ENCODE measurements at regions not wholly inside any gene's neighbourhood (a gene's known extent, or its start where the extent isn't known, plus 50 kb on each side); places are given as distances from the start of the nearest gene placed in this dataset.

DNA sequence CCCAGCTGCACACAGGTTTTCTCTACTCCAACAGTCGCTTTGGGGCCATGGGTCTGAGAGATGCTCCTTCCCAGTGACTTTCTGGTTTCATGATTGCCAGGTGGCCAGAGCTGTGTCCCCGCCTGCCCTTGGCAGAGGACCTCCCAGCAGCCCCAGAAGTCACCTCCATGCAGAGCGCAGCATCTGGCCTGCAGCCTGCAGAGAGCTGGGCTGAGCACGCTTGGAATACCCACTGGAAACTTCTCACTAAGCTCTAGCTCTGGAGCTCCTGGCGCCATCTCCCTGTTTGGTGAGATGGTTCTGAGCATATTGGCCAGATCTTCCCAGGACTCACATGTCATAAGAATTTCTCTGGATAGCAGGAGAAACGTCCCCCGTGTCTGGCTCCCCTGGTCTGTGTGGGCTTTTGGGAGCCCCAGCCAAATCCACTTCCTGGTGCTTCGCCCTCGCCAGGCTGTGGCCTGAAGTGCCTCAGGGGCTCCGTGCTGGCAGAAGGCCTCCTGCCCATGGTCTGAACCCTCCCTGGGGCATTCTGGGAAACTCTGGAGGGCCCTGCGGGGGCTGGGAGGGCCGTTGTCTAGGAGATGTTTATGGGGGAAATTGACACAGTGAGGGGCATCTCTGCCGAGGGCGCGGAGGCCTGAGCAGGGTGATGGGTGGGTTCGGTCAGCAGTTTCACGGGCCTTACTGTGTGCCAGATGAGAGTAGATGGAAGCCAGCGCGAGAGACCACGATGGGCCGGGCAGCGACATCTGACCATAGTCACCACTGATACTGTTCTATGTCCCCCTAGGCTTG lies 73.2 kb upstream of the CIBAR2 start:
- H2BK120ac ChIP-seq (ENCODE audit: insufficient read depth, low read length, poor library complexity) = no peak overlapping the region
- H3K9me3 ChIP-seq (ENCODE audit: insufficient read depth, low read depth, low read length) = peaks cover 14% of the 10 kb centered on the region
- H2AFZ ChIP-seq (ENCODE audit: insufficient read depth, low read length, poor library complexity) = no peak overlapping the region
- H3K18ac ChIP-seq (ENCODE audit: low read length) = no peak overlapping the region
- peaks cover 12 to 20% of the 10 kb centered on the region in 2 experiments for H3K36me3 ChIP-seq (ENCODE audit: control insufficient read depth in 1 of 2, insufficient read depth in 2 of 2, low read length in 2 of 2)
- H3K79me2 ChIP-seq (ENCODE audit: control insufficient read depth, insufficient read depth, low read length, poor library complexity) = no peaks in the 10 kb centered on the region
- no peak overlapping the region for H3K4ac ChIP-seq (ENCODE audit: low read depth, low read length)
- no peak overlapping the region for H3K9ac ChIP-seq (ENCODE audit: low read length)
- no peak overlapping the region for H2BK5ac ChIP-seq (ENCODE audit: low read depth, low read length, poor library complexity)
- H4K91ac ChIP-seq (ENCODE audit: low read depth, low read length) = no peak overlapping the region
- H3K79me1 ChIP-seq (ENCODE audit: low read length) = peaks cover 6% of the 10 kb centered on the region
- WGBS (ENCODE audit: extremely low coverage, insufficient coverage, insufficient read length) = no CpG with 5 or more reads among the region's 22 CpGs
- no peak overlapping the region for H4K12ac ChIP-seq (ENCODE audit: low read depth, low read length)
- H3K4me1 ChIP-seq (ENCODE audit: control insufficient read depth in 1 of 2, insufficient read depth in 2 of 2, low read length in 2 of 2) = peaks cover 11 to 12% of the 10 kb centered on the region in 2 experiments
- H3K27ac ChIP-seq (ENCODE audit: low read depth, low read length) = no peak overlapping the region
- no peak overlapping the region for H3K14ac ChIP-seq (ENCODE audit: low read length)
- H2BK12ac ChIP-seq (ENCODE audit: low read length) = no peak overlapping the region
- no peak overlapping the region for H3K4me2 ChIP-seq (ENCODE audit: low read length)
- no peak overlapping the region for H3K4me3 ChIP-seq (ENCODE audit: low read depth, low read length)
- H2AK5ac ChIP-seq (ENCODE audit: low read length) = peak overlapping the region; percentile 58
- DNase-seq = no peak
- H3K27me3 ChIP-seq (ENCODE audit: insufficient read depth, low read length) = no peaks in the 10 kb centered on the region
- no peak overlapping the region for H3K23ac ChIP-seq (ENCODE audit: low read length)
- H4K8ac ChIP-seq (ENCODE audit: low read depth, low read length) = no peak overlapping the region

DNA sequence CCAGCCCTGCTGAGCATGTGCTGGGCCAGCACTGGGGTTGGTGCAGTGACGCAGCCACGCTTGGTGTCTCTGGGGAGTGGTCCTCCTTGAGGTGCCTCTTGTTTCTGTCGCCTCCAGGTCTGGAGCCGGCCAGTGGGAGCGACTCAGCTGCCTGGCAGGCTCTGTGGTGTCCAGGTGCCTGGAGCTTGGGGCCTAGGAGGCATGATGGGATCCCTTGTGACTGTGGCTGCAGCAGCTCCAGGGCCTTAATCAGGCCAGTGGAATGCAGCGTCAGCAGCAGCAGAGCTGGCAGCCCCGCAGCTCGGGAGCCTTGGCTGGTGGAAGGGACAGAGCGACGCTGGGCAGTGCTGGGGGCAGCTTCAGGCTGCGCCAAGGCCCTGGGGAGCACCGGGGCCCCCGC lies 74.7 kb upstream of the CIBAR2 start:
- Histone ChIP-seq H3K4ac (ENCODE audit: low read depth, low read length) (no peak overlapping the region), H3K9me3 (ENCODE audit: insufficient read depth, low read depth, low read length) (peaks cover 14% of the 10 kb centered on the region)
- WGBS (ENCODE audit: extremely low coverage, insufficient coverage, insufficient read length) = no CpG with 5 or more reads among the region's 13 CpGs

DNA sequence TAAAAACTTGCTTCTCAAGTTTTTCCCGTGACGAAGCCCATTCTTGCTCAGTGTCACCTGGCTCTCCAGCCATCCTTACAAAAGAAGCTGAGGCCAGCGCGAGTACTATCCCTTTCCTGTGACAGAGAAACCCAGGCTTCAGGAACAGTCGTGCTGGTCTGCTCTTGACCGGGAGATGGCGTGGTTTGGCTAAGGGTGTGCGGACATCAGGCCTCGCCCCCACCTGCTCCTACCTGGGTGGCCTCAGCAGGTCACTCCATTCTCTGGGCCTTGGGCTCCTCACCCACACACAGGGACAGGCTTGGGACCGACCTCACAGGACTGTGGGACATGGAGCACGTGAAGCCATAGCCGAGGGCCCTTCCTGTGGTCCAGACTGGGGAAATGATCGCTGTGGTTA lies 75.2 kb upstream of the CIBAR2 start:
- H2BK120ac ChIP-seq (ENCODE audit: insufficient read depth, low read length, poor library complexity) = no peak overlapping the region
- H2BK5ac ChIP-seq (ENCODE audit: low read depth, low read length, poor library complexity) = peak overlapping the region; percentile 8
- H2BK12ac ChIP-seq (ENCODE audit: low read length) = peak overlapping the region; percentile 5
- H3K4ac ChIP-seq (ENCODE audit: low read depth, low read length) = no peak overlapping the region
- DNase-seq = no peak
- no peaks in the 10 kb centered on the region for H3K27me3 ChIP-seq (ENCODE audit: insufficient read depth, low read length)
- H4K91ac ChIP-seq (ENCODE audit: low read depth, low read length) = peak overlapping the region; percentile 16
- H3K14ac ChIP-seq (ENCODE audit: low read length) = no peak overlapping the region
- no peak overlapping the region for H3K23ac ChIP-seq (ENCODE audit: low read length)
- H3K9ac ChIP-seq (ENCODE audit: low read length) = no peak overlapping the region
- peaks cover 12 to 20% of the 10 kb centered on the region in 2 experiments for H3K36me3 ChIP-seq (ENCODE audit: control insufficient read depth in 1 of 2, insufficient read depth in 2 of 2, low read length in 2 of 2)
- no peak overlapping the region for H2AK5ac ChIP-seq (ENCODE audit: low read length)
- peak overlapping the region; percentile 44 for H3K27ac ChIP-seq (ENCODE audit: low read depth, low read length)
- no peak overlapping the region for H4K8ac ChIP-seq (ENCODE audit: low read depth, low read length)
- no CpG with 5 or more reads among the region's 13 CpGs for WGBS (ENCODE audit: extremely low coverage, insufficient coverage, insufficient read length)
- no peak overlapping the region for H4K12ac ChIP-seq (ENCODE audit: low read depth, low read length)
- no peak overlapping the region for H3K4me3 ChIP-seq (ENCODE audit: low read depth, low read length)
- peak overlapping the region; percentile 31 for H3K18ac ChIP-seq (ENCODE audit: low read length)
- no peak overlapping the region for H3K4me2 ChIP-seq (ENCODE audit: low read length)
- H3K79me1 ChIP-seq (ENCODE audit: low read length) = peaks cover 6% of the 10 kb centered on the region
- peaks cover 14% of the 10 kb centered on the region for H3K9me3 ChIP-seq (ENCODE audit: insufficient read depth, low read depth, low read length)
- no peaks in the 10 kb centered on the region for H3K79me2 ChIP-seq (ENCODE audit: control insufficient read depth, insufficient read depth, low read length, poor library complexity)
- H2AFZ ChIP-seq (ENCODE audit: insufficient read depth, low read length, poor library complexity) = no peak overlapping the region
- H3K4me1 ChIP-seq (ENCODE audit: control insufficient read depth in 1 of 2, insufficient read depth in 2 of 2, low read length in 2 of 2) = peaks cover 11 to 12% of the 10 kb centered on the region in 2 experiments

More for the DNA sequence above, 74.7 kb upstream of the CIBAR2 start:
- Histone ChIP-seq H3K23ac (ENCODE audit: low read length) (no peak overlapping the region), H2BK120ac (ENCODE audit: insufficient read depth, low read length, poor library complexity) (peak overlapping the region; percentile 6), H3K14ac (ENCODE audit: low read length) (no peak overlapping the region), H3K4me3 (ENCODE audit: low read depth, low read length) (no peak overlapping the region), H3K79me1 (ENCODE audit: low read length) (peaks cover 6% of the 10 kb centered on the region), H3K79me2 (ENCODE audit: control insufficient read depth, insufficient read depth, low read length, poor library complexity) (no peaks in the 10 kb centered on the region), H3K4me2 (ENCODE audit: low read length) (no peak overlapping the region), H4K91ac (ENCODE audit: low read depth, low read length) (peak overlapping the region; percentile 6), H4K8ac (ENCODE audit: low read depth, low read length) (peak overlapping the region; percentile 41), H2BK12ac (ENCODE audit: low read length) (peak overlapping the region; percentile 1), H4K12ac (ENCODE audit: low read depth, low read length) (no peak overlapping the region), H3K18ac (ENCODE audit: low read length) (peak overlapping the region; percentile 0), H3K36me3 (ENCODE audit: control insufficient read depth in 1 of 2, insufficient read depth in 2 of 2, low read length in 2 of 2) (peaks cover 12 to 20% of the 10 kb centered on the region in 2 experiments), H2AK5ac (ENCODE audit: low read length) (no peak overlapping the region), H2BK5ac (ENCODE audit: low read depth, low read length, poor library complexity) (peak overlapping the region; percentile 2), H3K27ac (ENCODE audit: low read depth, low read length) (peak overlapping the region; percentile 44), H3K4me1 (ENCODE audit: control insufficient read depth in 1 of 2, insufficient read depth in 2 of 2, low read length in 2 of 2) (peaks cover 11 to 12% of the 10 kb centered on the region in 2 experiments), H3K9ac (ENCODE audit: low read length) (no peak overlapping the region), H2AFZ (ENCODE audit: insufficient read depth, low read length, poor library complexity) (no peak overlapping the region), H3K27me3 (ENCODE audit: insufficient read depth, low read length) (no peaks in the 10 kb centered on the region)
- peak; percentile 63 to 69 for DNase-seq

DNA sequence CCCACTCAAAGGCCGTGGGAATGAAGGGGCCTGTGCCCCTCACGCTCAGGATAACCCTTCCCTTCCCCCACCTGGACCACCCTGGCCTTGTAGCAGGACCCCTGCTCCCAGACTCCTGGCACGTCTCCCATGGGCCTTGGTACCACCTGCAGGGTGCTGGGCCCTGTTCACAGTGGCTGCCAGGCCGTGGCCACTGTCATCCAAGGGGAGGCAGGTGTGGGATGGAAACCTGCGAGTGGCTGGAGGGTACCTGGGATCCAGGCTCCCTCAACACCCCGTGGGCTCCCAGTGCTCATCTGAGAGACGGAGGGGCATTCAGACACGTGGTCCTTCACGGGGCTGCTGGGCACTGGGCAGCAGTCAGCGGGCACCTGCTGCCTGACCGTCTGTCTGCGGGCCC lies 75.6 kb upstream of the CIBAR2 start:
- H3K27ac ChIP-seq (ENCODE audit: low read depth, low read length) = no peak overlapping the region
- H4K91ac ChIP-seq (ENCODE audit: low read depth, low read length) = peak overlapping the region; percentile 16
- no peak overlapping the region for H2BK120ac ChIP-seq (ENCODE audit: insufficient read depth, low read length, poor library complexity)
- no peak overlapping the region for H4K12ac ChIP-seq (ENCODE audit: low read depth, low read length)
- peaks cover 11 to 12% of the 10 kb centered on the region in 2 experiments for H3K4me1 ChIP-seq (ENCODE audit: control insufficient read depth in 1 of 2, insufficient read depth in 2 of 2, low read length in 2 of 2)
- no peak for DNase-seq
- H3K4ac ChIP-seq (ENCODE audit: low read depth, low read length) = no peak overlapping the region
- H3K4me2 ChIP-seq (ENCODE audit: low read length) = no peak overlapping the region
- H4K8ac ChIP-seq (ENCODE audit: low read depth, low read length) = no peak overlapping the region
- peak overlapping the region; percentile 21 for H2BK12ac ChIP-seq (ENCODE audit: low read length)
- no CpG with 5 or more reads among the region's 12 CpGs for WGBS (ENCODE audit: extremely low coverage, insufficient coverage, insufficient read length)
- H2AFZ ChIP-seq (ENCODE audit: insufficient read depth, low read length, poor library complexity) = no peak overlapping the region
- H3K4me3 ChIP-seq (ENCODE audit: low read depth, low read length) = no peak overlapping the region
- H3K79me2 ChIP-seq (ENCODE audit: control insufficient read depth, insufficient read depth, low read length, poor library complexity) = no peaks in the 10 kb centered on the region
- H3K18ac ChIP-seq (ENCODE audit: low read length) = peak overlapping the region; percentile 31
- peak overlapping the region; percentile 8 for H2BK5ac ChIP-seq (ENCODE audit: low read depth, low read length, poor library complexity)
- H3K36me3 ChIP-seq (ENCODE audit: control insufficient read depth in 1 of 2, insufficient read depth in 2 of 2, low read length in 2 of 2) = peaks cover 12 to 17% of the 10 kb centered on the region in 2 experiments
- H3K14ac ChIP-seq (ENCODE audit: low read length) = peak overlapping the region; percentile 33
- no peak overlapping the region for H3K9ac ChIP-seq (ENCODE audit: low read length)
- H3K79me1 ChIP-seq (ENCODE audit: low read length) = peaks cover 6% of the 10 kb centered on the region
- H3K27me3 ChIP-seq (ENCODE audit: insufficient read depth, low read length) = no peaks in the 10 kb centered on the region
- peaks cover 13% of the 10 kb centered on the region for H3K9me3 ChIP-seq (ENCODE audit: insufficient read depth, low read depth, low read length)
- H3K23ac ChIP-seq (ENCODE audit: low read length) = no peak overlapping the region
- peak overlapping the region; percentile 36 for H2AK5ac ChIP-seq (ENCODE audit: low read length)

Measured in trophoblast cell (in vitro differentiated cells and primary cell).